Hindlimb muscle (tissue), 1 donor: ENCODE measurements at regions not wholly inside any gene's neighbourhood (a gene's known extent, or its start where the extent isn't known, plus 50 kb on each side); places are given as distances from the start of the nearest gene placed in this dataset.
A peak's percentile ranks its signal among the peaks of the same experiment; 100 is the strongest.

ENCODE experiments used
- DNase-seq: peaks from one replicate; pipeline ENCODE4 v3.0.0-alpha.2; 2013

DNA sequence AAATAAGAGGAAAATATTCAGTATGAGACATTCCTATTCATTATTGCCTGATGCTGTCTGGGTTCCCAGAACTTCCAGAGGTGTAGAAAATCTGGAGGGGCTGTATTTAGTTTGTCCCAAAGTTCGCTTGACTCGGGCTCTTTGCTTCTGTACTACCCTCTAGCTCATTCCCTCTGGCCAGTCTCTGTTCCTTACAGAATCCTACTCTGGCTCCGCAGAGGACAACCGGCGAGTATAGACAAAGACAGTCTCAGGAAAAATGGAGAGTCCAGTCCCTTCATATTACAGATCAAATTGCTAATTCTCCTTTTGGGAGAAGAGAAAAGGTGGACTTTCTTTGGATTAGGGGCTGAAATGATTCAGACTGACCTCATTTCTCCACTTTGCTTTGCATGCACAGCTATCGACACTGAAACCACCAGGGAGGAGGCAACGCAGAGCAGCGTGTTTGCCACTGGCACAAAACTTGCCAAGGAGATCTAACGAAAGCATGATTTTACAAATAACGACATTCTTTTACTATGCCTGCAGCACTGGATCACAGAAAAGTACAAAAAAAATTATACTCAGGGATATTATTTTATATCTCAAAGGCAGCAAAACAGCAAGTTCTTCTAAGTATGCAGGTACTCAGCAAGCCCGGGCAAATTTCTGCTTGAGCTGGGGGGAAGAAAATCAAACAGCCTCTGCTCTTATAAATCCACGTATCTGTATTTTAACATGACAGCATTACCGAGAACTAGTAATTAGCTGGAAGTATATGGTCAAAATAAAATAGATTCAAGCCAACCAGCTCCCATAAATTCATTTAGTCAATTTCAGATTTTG, 279.7 kb downstream of the NPR3 start:
- no peak for DNase-seq

DNA sequence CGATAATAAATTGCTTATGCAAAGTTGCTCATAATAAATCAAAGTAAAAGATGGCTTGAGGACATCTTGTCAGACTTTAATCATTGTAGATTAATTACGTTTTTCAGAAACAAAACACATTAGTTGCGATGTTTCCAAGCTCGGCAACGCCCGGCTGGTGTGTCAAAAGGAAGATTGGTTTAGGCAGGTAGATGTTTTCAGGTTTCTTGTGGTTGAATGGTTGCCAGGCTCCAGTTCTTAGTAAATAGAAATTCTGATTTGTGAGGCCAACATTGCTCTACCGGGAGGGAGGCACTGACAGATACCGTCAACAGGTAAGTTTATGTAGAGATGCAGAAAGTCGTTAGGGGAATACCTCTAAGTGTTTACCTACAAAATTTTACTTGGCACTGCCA, 280.3 kb downstream of the NPR3 start:
- DNase-seq, result no peak

DNA sequence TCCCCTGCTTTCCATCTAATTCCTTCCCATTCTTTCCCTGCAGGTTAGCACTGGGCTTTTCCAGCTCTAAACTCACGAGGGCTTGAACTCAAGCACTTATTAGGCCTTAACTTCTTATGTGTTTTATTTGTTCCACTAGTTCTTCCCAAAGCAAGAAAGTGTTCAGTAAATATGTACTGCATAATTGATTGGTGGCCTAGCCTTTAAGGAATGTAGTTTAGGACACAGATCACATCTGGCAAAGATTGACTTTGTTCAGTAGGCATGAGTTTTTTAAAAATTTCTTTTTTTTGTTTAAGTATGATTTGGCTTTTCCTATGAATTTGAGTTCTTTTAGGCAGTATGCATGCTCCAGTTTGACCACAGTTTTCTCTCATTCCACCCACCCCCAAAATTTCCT, 285.2 kb downstream of the NPR3 start:
- no peak for DNase-seq

DNA sequence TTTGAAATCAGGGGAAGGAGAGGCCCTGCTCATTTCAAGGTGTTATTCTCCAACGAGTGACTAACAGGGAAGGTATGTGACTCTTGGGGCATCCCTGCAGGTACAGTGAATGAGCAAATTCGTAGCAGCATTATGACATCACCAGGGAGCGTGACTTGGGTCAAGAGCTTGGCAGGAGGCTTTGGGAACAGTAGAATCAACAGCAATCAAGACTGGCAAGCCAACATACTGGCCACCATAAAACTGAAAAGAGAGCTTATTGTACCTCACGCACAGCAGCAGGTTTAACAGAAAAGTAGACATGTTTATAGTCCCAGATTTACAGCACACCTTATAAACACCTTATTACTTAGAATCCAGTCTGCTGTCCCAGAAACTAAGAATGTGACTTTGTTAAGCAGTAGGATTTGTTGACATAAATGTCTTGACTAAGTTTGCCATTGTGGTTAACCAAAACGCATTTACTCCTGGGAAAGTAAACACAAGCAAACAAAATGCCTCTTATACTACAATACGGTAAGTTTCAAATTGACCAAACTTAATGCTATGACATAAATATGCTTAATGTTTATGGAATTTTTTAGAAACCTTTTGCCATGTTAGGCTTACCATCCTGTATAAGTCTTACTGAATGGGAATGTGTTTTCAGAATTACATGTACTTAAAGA, 297.8 kb downstream of the NPR3 start:
- DNase-seq, result no peak

DNA sequence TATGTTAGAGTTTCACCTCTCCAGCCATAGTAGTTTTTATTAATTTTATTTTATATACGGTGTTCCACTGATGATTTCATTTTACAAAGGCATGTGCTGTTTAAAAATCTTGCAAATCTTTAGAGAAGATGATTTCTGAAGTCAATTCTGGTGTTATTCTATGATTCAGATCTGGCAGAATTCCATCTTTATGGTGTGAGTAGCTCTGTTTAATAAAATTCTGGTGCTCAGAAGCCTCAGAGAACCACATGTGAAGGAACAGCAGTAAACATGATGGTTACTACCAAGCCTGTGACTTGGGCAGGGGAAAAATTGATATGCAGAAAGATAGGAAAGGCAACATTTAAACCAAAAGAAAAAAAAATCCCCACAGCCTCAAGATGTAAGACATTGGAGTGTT, 299.7 kb downstream of the NPR3 start:
- no peak for DNase-seq

DNA sequence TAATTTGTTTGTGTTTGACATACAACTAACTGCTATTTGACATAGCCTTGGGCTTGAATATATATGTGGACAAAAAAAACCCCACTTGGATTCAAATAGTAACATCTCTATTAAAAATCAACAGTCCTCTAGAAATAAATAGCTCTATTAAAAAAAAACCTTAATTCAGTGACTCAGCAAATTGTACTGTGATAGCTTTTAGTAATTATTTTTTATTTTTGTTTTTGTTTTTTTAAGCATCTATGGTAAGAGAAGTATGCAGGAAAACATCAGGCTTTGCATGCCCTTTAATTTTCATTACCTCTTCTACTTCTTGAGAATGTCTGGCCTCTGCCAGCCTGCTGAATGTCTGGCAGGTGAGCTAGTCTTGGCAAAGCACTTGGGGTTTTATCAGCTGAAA, 300.7 kb downstream of the NPR3 start:
- DNase-seq, result no peak

DNA sequence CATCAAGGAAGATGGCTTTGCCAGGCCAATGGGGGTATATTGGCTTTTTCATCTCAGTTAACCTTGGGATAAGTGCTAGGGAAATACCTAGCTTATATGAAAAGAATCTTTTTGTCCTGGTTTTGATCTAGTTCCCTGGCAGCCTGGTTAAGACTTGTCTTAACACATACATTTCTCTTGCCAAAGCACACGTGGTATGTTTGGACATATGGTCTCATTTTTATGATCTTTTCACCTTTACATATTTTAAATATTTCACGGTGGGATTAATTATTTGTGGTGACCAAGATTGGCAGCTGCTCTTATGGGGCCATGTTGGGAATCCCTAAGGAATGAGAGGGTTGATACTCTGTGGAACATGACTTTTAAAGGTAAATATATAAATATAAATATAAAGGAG, 312.5 kb downstream of the NPR3 start:
- no peak for DNase-seq

DNA sequence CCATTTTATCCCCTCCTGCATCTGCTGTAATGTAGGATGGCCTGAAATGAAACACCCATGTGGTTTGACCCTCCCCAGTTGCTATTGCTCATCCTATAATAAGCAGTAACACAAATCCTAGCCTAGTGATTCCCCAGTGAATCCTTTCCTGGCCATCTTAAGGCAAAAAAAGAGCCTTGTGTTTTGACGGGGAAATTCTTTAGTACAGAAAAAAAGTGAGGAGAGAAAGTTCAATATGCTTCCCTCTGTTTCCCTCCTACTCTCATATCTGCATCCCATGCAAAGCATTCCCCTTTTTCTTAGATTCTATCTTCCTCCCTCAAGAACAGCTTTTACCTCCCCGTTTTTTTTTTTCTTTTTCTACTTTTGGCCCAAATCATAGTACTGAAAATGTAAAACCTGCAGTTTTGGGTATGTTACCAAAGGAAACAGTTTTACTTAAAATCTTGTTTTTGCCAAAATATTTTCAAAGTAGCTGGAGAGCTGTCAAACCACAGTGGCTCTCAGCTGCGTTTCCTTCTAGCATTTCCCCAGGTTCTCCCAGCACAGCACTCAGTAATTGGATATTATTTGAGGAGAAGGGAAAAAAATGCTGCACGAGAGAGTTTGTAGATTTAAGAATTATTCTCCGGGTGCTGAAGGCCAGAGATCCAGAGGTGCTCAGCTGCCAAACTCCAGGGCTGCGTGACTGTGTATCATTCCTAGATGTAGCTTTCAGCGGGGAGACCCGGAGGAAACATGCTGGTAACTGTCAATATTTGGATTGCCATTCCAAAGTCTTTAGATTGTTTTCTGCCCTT, 321.4 kb downstream of the NPR3 start:
- DNase-seq, result peak; percentile 68

DNA sequence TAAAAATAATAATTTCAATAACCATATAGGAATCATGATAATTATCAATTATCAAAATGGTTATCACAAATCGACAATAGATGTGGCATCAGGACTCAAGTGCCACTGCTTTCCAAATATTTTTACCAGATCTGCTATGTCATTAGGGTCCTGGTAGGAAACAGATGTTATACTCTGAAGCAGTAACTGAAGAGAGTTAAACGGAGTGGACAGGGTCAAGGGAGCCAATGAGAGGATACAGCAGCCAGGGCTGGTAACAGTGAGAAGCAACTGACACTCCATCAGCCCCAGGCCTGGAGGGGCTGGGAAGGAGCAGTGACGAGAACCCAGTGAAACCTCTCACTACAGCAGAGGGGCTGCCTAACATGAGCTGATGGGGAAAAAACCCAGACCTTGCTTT, 322.4 kb downstream of the NPR3 start:
- no peak for DNase-seq

DNA sequence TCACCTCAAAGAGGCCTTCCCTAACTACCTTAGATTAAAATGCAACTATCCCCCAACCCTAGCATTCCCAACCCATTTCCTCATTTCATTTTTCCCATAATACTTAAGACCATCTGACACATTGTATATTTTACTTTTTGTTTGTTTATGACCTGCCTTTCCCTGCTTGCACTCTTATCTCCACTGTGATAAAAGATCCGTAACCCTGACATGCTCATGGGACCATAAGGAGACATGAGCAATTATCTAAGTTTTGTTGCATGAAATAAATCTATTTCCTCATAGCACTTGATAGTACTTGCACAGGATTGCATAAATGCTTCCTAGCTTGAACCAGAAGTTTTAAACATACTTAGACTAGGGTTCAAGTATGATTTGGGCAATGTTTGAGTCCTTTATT, 323.7 kb downstream of the NPR3 start:
- DNase-seq, result no peak

DNA sequence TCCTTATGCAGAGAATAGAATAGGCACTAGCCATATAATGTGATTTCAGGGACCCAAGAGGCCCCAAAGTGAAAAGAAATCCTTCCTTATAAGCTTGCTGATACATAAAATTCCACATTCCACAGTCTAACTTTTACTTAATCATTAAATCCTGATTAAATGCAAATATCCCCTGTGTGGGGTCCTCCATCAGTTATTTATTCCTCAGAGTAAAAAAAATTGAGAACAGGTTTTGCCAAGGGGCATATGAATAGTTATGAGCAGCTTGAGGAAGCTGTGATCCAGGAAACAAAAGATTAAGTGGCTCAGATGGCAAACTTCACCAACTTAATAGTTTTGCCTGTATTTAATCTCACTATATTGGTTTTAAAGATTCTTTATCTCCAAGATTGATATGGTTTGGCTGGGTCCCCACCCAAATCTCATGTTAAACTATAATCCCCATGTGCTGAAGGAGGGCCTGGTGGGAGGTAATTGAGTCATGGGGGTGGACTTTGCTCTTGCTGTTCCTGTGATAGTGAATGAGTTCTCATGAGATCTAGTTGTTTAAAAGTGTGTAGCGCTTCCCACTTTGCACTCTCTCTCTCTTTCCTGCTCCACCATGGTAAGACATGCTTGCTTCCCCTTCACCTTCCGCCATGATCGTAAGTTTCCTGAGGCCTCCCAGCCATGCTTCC, 324.9 kb downstream of the NPR3 start:
- no peak for DNase-seq

DNA sequence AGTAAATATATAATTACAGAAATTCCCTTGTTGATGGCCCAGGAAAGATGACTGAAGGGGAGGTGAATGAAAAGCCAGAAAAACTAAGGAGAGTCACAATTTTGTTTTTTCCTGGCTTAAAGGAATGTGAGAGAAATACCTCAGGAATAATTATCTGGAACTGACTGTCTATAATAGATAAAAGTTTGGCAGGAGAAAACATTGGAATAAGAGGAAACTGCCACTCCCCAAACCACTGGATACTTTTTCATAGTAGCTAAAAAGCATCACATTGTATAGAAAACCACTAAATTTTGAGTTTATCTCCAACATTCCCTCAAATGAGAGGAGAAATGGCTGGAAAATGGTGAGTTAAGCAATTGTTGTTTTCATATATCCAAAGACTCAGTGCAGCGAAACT, 326.0 kb downstream of the NPR3 start:
- no peak for DNase-seq

DNA sequence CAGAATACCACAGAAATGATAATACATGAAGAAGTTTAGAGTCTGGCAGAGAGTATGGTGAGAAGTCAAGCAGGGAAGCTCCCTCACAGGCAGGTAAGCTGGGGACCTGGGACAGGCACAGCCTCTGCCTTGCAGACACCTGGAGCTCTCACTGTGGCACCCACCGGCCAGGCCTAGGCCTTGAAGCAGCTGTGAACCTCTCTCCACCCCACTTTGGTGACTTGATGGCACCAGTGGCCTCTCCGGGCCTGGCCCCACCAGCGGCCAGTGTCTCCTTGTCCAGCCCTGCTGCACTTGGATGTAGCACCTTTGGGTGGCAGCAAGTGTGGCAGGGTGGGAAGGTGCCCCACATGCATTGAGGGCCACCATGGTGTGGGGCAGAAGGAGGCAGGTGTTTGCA, 330.5 kb downstream of the NPR3 start:
- DNase-seq, result no peak

DNA sequence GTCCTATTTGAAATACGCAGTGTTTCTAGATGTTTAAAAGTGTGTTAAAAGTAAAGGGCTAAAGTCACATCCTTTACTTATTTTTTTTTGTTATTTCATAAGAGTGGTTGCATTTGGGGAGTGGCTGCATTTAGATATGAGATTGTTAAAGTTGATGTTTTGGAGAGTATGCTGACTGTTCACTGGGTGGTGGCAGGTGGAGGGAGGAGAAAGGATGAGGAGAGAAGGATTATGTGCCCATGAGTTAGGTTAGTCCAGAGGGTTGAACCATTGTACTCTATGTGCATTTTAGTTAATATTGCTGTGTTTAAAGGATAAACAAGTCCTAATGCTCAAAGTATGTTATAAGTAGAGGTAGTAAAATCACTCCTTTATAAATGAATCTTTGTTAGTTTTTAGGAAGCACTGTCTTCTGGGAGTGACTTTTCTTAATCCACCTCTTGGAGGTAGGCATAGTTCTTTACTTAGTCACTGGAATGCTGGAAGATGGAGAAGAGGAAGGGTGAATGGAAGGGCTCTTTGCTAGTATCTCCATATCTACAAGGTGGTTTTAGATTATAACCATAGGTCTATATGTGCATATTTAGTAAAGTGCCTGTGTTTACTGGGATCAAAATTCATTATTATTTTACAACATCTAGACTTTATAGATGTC, 332.3 kb downstream of the NPR3 start:
- DNase-seq, result no peak

DNA sequence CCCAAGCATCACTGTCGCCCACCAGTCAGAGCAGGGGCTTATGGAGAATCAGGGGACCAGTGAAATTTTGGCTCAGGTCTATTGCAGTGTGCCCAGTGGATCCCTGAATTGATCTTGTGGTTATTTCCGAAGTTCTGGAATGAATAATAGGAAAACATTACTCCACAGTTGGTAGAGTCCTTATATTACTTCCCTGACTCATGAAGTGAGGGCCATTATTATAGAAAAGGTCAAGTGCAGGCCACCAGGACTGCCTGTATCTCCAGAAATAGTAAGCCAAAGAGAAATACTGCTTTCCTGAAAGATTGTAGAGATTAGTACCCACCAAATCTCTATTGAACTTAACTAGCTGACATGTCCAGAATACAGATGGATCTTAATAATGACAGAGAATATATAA, 335.0 kb downstream of the NPR3 start:
- no peak for DNase-seq

DNA sequence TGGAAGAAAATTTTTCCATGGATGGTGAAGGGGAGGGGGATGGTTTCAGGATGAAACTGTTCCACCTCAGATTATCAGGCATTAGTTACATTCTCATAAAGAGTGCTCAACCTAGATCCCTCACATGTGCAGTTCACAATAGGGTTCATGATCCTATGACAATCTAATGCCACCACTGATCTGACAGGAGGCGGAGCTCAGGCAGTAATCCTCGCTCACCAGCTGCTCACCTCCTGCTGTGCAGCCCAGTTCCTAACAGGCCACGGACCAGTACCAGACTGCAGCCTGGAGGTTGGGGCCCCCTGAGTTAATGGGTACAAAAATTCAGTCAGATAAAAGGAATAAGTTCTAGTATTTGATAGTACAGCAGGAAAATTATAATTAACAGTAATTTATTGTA, 337.2 kb downstream of the NPR3 start:
- no peak for DNase-seq

DNA sequence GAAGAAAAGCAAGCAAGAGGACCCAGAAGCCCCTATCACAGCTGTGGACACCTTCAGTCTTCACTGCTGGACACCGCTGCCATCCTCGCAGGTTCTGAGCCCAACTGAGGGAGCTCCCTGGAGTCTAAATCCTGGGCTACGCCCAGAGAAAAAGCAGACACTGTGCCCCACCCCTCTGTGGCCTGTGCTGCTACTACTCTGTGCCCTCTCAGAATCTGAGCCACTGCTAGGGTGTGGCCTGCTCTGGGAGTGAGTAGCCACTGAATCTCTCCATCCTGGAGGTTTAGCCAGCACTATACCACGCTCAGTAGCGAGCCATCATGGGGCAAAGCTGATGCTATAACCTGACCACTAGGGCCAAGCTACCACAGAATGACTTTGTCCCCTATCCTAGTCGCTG, 338.2 kb downstream of the NPR3 start:
- DNase-seq, result no peak

DNA sequence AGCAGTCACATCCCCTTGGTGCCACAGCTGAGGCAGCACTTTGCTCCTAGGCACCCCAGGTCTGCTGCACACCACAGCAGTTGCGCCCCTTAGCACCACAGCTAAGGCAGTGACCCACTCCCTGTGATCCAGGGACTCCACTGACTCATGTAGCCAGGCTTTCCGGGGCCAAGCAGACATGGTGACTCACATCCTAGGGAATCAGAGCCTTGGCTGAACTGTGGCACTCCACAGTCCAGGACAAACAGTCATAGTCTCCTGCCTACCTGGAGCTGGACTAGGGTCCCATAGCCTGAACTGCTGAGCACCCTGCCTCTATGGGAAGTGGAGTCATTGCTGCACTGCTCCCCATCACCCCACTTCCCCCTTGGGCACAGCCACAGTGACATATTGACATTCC, 338.7 kb downstream of the NPR3 start:
- DNase-seq, result no peak

DNA sequence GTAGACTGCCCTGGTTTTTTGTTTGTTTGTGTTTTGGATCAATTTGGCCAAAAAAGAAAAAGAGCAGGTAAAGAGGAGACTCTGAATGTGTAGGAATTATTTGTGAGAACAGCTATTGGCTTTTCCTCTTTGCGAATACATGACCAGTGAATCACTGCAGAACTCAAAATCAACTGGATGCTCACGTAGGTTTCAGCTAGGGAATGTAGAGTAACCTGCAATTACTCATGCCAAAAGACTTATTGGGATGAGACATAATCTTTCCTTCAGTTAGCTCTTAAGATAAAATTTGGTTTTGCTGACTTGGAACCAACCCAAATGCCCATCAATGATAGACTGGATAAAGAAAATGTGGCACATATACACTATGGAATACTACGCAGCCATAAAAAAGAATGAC, 348.0 kb downstream of the NPR3 start:
- DNase-seq, result no peak

DNA sequence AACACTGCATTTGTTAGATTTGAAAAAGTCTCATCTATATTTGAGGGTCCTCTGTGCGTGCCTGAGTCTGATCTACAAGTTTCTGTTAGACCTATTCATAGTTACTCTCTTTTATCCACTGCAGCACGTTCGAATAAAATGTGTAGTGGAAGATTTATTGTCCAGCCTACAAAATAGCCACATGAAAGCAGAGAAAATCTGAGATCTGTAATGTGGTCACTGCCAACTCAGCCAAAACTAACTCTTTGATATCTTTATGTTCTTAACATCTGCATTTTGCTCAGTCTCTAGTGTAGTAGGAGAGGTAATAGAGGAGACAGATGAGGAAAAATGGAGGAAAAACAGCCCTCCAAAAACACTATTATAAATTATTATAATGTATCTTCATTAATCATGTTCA, 354.0 kb downstream of the NPR3 start:
- no peak for DNase-seq

DNA sequence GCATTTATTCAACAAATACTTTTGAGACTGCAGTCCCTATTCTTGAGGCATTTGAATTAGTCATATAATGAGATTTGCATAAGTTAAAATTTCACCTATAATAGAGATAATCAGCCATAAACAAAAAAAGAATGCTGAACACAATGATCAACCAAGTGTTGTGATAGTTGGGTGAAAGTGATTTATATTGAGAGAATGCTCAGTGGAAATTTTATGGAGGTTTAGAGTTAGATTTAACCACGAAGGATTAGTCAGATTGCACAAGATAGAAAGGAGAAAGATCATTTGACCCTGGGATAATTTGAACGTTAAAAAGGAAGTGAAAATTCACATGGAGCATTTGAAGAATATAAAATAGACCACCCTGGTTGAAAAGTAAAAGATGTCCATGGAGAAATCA, 356.2 kb downstream of the NPR3 start:
- no peak for DNase-seq

DNA sequence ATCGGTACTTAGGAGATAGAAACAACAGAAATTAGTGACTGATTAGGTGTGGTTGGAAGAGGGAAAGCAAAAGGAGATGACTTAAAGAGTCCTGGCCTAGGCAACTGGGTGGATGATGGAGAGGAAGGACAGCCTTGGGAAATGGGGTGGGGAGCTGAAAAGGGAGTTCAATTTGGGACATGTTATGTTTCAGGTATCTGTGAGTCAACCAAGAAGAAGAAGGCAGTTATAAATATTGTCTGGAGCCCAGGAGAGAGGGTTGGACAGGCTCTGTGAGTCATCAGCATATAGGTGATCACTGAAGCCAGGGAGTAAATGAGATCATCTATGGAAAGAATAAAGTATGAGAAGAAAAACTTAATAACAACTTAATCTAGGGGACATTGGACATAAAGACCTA, 357.7 kb downstream of the NPR3 start:
- no peak for DNase-seq

DNA sequence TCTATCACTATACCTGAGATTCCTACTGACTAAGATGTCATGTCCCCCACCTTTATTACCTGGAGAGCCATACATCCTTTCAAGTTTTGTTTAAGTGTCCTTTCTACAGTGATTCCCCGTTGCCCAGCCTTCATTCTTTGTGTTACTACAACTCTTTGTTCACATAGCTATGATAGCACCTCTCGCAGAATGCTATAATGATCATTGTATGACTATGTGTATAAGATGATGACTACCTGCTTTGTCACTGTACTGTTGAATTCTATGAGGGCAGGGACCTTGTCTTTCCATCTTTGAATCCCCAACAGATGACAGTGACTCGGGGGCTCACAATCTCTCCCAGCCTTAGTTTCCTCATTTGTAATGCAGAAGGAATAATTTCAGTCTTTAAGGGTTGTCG, 361.2 kb downstream of the NPR3 start:
- no peak for DNase-seq
